ENCODE measurements at regions not wholly inside any gene's neighbourhood (a gene's known extent, or its start where the extent isn't known, plus 50 kb on each side); places are given as distances from the start of the nearest gene placed in this dataset.
"Not testable (repeated sequence)": the region's sequence is repeated elsewhere in the genome, so short reads cannot be mapped to it uniquely, and the experiment has no call there.

DNA sequence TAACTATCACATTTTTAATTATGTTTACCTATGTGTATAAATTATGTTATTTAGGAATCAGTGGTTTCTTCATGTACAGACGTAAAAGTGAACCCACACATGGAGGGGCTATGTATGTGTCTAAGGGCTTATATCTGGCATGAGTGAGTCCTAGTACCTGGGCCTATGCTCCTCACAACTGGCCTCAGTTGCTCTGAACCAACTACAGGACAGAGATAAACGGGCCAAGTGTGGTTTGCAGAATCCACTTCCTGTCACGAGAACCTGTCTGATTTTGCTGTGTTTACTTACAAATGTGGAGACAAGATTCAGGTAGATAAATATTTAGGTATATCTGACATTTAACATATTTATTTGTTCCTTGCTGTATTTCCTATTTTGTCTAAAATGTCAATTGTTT lies 562.5 kb downstream of the TMEM121 start:
- not testable (repeated sequence) for H3K4me1 ChIP-seq (ENCODE audit: insufficient read depth); DNase-seq (ENCODE audit: extremely low spot score); H3K4me3 ChIP-seq (ENCODE audit: low read depth, low read length); H3K27ac ChIP-seq (ENCODE audit: low read depth); H3K36me3 ChIP-seq (ENCODE audit: insufficient read depth)
- WGBS, result no CpG with 5 or more reads among the region's 3 CpGs

DNA sequence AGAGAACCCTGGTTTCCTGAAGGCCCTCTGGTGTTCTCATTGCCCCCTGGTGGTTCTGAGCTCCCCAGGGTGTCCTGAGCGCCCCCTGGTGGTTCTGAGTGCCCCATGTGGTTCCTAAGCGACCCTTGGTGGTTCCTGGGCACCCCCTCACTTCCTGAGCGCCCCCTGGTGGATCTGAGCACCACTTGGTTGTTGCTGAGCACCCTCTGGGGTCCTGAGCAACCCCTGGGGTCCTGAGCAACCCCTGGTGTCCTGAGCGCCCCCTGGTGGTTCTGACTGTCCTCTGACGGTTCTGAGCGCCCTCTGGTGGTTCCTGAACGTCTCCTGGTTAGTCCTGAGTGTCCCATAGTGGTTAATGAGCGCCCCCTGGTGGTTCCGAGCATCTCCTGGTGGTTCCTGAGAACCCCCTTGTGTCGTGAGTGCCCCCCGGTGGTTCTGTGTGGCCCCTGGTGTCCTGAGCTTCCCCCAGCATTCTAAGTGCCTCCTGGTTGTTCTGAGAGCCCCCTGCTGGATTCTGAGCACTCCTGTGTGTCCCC lies 568.3 kb downstream of the TMEM121 start:
- Histone ChIP-seq H3K4me3 (ENCODE audit: low read depth, low read length) (no peak overlapping the region), H3K27ac (ENCODE audit: low read depth) (no peak overlapping the region), H3K36me3 (ENCODE audit: insufficient read depth) (no peaks in the 10 kb centered on the region), H3K4me1 (ENCODE audit: insufficient read depth) (no peaks in the 10 kb centered on the region)
- no peak for DNase-seq (ENCODE audit: extremely low spot score)
- no CpG with 5 or more reads among the region's 11 CpGs for WGBS

DNA sequence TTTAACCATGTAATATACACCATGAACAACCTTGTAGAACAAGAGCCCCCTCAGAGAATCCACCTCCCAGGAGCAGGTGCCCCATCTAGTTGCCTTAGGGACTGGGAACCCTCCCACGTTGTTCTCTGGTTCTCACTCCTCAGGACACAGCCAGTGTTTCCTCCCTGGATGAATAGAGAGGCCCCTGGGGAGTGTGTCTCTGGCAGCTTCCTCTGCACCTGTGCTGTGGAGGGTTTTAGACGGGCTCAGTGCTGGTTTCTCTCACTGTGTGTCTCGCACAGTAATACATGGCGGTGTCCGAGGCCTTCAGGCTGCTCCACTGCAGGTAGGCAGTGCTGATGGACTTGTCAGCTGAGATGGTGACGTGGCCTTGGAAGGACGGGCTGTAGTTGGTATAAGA lies 581.3 kb downstream of the TMEM121 start:
- no peak for DNase-seq (ENCODE audit: extremely low spot score)
- WGBS, result no CpG with 5 or more reads among the region's 7 CpGs
- H3K27ac ChIP-seq (ENCODE audit: low read depth), result no peak overlapping the region

DNA sequence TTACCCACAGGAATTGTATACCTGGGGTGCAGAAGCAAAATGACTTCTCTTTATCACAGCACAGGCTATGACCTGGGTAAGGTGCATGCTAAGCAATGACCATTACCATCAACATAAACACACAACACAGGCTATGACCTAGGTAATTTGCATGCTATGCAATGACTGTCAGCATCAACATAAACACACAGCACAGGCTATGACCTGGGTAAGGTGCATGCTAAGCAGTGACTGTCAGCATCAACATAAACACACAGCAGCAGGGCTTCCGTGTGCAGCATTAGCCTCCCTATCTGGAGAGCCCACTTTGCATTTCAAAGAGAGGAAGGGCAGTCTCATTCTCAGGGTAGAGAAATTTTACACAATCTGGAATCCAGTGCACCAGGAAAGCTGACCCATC lies 583.0 kb downstream of the TMEM121 start:
- H3K4me3 ChIP-seq (ENCODE audit: low read depth, low read length), result no peak overlapping the region
- DNase-seq (ENCODE audit: extremely low spot score), result no peak
- no CpG with 5 or more reads among the region's 1 CpG for whole genome bisulfite sequencing
- no peaks in the 10 kb centered on the region for H3K36me3 ChIP-seq (ENCODE audit: insufficient read depth)
- no peaks in the 10 kb centered on the region for H3K4me1 ChIP-seq (ENCODE audit: insufficient read depth)
- H3K27ac ChIP-seq (ENCODE audit: low read depth), result no peak overlapping the region

More for the DNA sequence above, 581.3 kb downstream of the TMEM121 start:
- H3K36me3 ChIP-seq (ENCODE audit: insufficient read depth), result no peaks in the 10 kb centered on the region
- no peaks in the 10 kb centered on the region for H3K4me1 ChIP-seq (ENCODE audit: insufficient read depth)
- no peak overlapping the region for H3K4me3 ChIP-seq (ENCODE audit: low read depth, low read length)

DNA sequence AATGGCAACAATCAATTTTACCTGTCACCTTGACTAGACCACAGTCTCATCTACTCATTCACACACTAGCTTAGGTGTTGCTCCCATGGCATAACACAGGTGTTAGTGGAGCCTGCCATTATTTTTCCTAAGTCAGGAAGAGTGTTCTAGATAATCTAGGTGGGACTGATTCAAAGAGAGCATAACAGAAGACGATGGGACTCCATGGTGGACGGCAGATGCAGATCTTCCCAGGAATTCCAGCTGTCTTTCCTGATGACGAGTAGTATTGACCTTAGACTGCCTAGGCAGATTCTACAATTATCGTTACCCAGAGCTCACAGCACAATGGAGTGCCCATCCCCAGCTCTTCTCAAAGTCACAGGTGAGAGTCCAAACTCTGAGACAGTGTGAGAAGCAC lies 589.0 kb downstream of the TMEM121 start:
- no peak overlapping the region for H3K27ac ChIP-seq (ENCODE audit: low read depth)
- H3K4me1 ChIP-seq (ENCODE audit: insufficient read depth), result no peaks in the 10 kb centered on the region
- WGBS, result 45% methylated on average over 4 of the region's 4 CpGs
- DNase-seq (ENCODE audit: extremely low spot score), result no peak
- no peaks in the 10 kb centered on the region for H3K36me3 ChIP-seq (ENCODE audit: insufficient read depth)
- no peak overlapping the region for H3K4me3 ChIP-seq (ENCODE audit: low read depth, low read length)

DNA sequence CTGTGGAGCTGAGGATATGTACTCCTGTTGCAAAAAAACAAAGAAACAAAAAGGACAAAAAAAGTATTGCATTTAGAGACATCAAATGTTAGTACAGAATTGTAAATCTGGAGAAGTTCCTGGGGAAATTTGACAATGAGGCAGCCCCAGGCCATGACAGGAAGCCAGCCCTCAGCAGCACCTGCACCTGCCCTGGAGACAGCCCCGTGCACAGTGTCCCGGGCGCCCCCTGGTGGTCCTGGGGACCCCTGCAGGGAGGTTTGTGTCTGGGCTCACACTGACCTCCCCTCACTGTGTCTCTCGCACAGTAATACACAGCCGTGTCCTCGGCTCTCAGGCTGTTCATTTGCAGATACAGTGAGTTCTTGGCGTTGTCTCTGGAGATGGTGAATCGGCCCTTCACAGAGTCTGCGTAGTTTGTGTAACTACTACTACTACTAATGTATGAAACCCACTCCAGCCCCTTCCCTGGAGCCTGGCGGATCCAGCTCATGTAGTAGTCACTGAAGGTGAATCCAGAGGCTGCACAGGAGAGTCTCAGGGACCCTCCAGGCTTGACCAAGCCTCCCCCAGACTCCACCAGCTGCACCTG lies 590.1 kb downstream of the TMEM121 start:
- 65% methylated on average over 5 of the region's 10 CpGs for WGBS
- not testable (repeated sequence) for H3K27ac ChIP-seq (ENCODE audit: low read depth); H3K36me3 ChIP-seq (ENCODE audit: insufficient read depth); H3K4me1 ChIP-seq (ENCODE audit: insufficient read depth); H3K4me3 ChIP-seq (ENCODE audit: low read depth, low read length); DNase-seq (ENCODE audit: extremely low spot score)

DNA sequence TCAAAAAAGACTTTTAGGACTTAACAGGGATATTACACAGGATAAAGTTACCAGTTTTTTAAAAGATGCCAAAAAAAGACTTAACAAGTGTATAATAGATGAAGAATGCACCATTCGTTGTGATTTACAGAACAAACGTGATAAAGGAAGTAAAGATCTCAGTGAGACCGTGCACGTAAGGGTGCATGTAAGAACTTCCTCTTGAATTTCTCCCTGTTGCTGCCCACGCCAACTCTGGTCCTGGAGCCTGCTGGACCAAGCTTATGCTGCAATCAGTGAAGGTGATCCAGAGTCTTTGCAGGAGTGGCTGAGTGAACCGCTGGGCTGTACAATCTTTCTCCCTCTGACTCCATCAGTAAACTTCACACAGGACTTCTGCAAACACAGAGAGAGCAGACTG lies 593.7 kb downstream of the TMEM121 start:
- Histone ChIP-seq H3K36me3 (ENCODE audit: insufficient read depth) (no peaks in the 10 kb centered on the region), H3K27ac (ENCODE audit: low read depth) (no peak overlapping the region), H3K4me1 (ENCODE audit: insufficient read depth) (no peaks in the 10 kb centered on the region), H3K4me3 (ENCODE audit: low read depth, low read length) (no peak overlapping the region)
- 57% methylated on average over 6 of the region's 6 CpGs for WGBS
- DNase-seq (ENCODE audit: extremely low spot score), result no peak

DNA sequence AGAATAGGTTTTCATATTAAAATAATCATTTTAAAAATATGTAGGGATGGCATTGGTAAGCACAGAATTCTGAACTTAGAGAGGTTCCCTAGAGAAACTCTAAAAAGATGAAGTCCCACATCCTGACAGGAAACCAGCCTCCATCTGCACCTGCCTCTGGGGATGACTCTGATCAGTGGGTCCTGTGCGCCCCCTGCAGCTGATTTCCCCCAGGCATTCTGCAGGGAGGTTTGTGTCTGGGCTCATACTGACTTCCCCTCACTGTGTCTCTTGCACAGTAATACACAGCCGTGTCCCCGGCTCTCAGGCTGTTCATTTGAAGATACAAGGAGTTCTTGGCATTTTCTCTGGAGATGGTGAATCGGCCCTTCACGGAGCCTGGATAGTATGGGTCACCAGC lies 602.9 kb downstream of the TMEM121 start:
- Histone ChIP-seq H3K27ac (ENCODE audit: low read depth) (no peak overlapping the region), H3K4me3 (ENCODE audit: low read depth, low read length) (no peak overlapping the region), H3K36me3 (ENCODE audit: insufficient read depth) (no peaks in the 10 kb centered on the region), H3K4me1 (ENCODE audit: insufficient read depth) (no peaks in the 10 kb centered on the region)
- no peak for DNase-seq (ENCODE audit: extremely low spot score)
- 72% methylated on average over 5 of the region's 5 CpGs for WGBS

DNA sequence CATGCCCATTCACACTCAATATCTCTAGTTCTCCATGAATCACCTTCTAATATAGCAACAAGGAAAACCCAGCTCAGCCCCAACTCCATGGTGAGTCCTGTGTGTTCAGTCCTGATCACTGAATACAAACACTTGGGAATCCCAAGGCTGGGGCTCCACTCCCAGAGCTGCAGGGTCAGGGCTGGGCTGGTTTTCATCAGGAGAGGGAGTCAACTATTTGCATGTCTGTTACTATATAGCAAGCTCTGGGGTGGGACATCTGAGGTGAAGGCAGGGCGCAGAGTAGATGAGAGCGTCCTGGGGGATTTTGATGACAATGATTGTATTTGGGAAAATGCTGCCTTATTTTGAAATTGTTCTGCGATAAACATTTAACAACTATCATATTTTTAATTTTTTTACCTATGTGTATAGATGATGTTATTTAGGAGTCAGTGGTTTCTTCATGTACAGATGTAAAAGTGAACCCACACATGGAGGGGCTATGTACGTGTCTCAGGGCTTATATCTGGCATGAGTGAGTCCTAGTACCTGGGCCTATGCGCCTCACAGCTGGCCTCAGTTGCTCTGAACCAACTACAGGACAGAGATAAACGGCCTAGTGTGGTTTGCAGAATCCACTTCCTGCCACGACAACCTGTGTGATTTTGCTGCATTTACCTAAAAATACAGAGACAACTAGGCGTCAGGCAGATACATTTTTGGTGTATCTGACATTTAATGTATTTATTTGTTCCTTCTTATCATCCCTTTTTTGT lies 603.7 kb downstream of the TMEM121 start:
- DNase-seq (ENCODE audit: extremely low spot score); H3K4me3 ChIP-seq (ENCODE audit: low read depth, low read length); H3K4me1 ChIP-seq (ENCODE audit: insufficient read depth); H3K27ac ChIP-seq (ENCODE audit: low read depth); H3K36me3 ChIP-seq (ENCODE audit: insufficient read depth): not testable (repeated sequence)
- 56% methylated on average over 8 of the region's 8 CpGs for WGBS

DNA sequence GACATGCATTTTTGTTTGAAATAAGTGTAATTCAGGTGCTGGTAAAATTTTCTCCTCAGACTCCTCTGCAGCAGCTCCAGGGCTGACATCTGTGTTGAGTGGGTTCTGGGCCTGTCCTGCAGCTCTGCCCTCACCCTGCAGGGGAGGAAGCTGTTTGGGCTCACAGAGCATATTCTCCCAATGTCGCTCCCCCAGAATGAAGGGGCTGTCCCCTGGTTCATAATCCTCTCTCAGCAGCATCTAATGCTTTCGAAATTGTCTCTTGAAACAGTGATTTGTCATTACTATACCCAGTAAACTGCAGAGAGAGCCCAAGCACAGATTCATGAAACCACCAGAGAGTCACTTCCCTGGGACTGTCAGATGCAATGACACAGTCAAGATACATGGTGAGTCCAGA lies 606.7 kb downstream of the TMEM121 start:
- not testable (repeated sequence) for H3K4me3 ChIP-seq (ENCODE audit: low read depth, low read length); H3K4me1 ChIP-seq (ENCODE audit: insufficient read depth); H3K27ac ChIP-seq (ENCODE audit: low read depth); H3K36me3 ChIP-seq (ENCODE audit: insufficient read depth); DNase-seq (ENCODE audit: extremely low spot score)
- 36% methylated on average over 2 of the region's 2 CpGs for WGBS

DNA sequence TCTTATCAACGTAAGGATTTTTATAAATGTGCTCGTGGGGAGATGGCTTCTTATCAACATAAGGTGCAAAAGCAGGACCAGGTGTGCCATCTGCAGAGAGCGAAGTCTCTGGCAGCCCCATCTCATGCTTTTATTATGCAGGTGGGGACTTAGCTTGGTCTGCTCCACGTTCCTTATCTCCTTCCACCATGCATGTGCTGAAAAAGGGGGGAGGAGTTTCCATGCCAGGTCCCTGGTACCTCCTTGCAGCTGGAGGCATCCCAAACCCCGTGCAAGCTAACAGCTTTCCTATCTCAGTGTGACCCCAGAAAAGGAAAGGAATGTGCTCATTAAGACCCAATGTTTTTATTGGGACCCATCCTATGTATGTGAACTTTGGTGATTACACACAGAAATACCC lies 608.5 kb downstream of the TMEM121 start:
- no peak for DNase-seq (ENCODE audit: extremely low spot score)
- 46% methylated on average over 5 of the region's 5 CpGs for WGBS

DNA sequence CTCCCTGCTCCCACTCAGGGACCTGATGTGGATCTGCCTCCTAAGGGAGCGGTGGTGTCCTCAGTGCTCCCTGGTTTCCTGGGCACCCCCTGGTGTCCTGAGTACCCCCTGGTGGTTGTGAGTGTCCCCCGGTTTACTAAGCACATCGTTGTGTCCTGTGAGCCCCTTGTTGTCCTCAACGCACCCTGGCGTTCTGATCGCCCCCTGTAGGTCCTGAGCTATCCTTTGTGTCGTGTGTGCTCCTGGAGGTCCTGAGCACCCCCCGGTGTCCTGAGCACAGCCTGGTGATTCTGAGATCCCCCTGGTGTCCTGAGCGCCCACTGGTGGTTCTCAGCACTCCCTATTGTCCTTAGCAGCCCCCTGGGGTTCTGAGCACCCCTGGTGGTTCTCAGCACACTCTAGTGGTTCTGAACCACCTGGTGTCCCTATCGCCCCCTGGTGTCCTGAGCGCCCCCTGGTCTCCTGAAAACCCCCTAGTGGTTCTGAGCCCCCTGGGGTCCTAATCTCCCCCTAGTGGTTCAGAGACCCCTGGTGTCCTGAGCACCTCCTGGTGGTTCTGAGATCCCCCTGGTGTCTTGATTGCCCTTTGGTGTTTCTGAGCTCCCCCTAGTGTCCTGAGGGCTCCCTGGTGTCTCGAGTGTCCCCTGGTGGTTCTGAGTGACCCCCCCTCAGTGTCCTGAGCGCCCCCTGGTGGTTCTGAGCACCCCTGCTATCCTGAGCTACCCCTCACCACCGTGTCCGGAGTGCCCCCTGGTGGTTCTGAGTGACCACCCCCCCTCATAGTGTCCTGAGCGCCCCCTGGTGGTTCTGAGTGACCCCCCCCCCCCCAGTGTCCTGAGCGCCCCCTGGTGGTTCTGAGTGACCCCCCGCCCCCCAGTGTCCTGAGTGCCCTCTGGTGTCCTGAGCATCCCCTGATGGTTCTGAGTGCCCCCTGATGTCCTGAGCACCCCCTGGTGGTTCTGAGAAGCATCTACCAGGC lies 615.1 kb downstream of the TMEM121 start:
- 76% methylated on average over 15 of the region's 18 CpGs for WGBS
- H3K4me1 ChIP-seq (ENCODE audit: insufficient read depth), result no peaks in the 10 kb centered on the region

More for the DNA sequence above, 608.5 kb downstream of the TMEM121 start:
- no peaks in the 10 kb centered on the region for H3K36me3 ChIP-seq (ENCODE audit: insufficient read depth)
- no peaks in the 10 kb centered on the region for H3K4me1 ChIP-seq (ENCODE audit: insufficient read depth)
- no peak overlapping the region for H3K4me3 ChIP-seq (ENCODE audit: low read depth, low read length)
- no peak overlapping the region for H3K27ac ChIP-seq (ENCODE audit: low read depth)

DNA sequence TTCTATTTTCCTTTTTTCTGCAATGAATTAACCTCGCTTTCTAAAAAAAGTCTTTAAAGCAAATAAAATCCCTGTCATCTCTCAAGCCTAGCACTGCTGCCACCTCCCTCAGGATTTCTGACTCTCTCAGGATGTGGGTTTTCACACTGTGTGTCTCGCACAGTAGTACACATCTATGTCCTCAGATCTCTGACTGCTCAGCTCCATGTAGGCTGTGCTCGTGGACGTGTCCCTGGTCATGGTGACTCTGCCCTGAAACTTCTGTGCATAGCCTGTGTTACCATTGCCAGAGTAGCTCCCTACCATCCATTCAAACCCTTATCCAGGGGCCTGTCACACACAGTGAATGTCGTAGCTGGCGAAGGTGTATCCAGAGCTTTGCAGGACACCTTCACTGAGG lies 619.3 kb downstream of the TMEM121 start:
- 62% methylated on average over 6 of the region's 6 CpGs for WGBS
- not testable (repeated sequence) for H3K4me1 ChIP-seq (ENCODE audit: insufficient read depth); DNase-seq (ENCODE audit: extremely low spot score); H3K4me3 ChIP-seq (ENCODE audit: low read depth, low read length); H3K27ac ChIP-seq (ENCODE audit: low read depth); H3K36me3 ChIP-seq (ENCODE audit: insufficient read depth)

More for the DNA sequence above, 615.1 kb downstream of the TMEM121 start:
- no peak overlapping the region for H3K27ac ChIP-seq (ENCODE audit: low read depth)
- no peak overlapping the region for H3K4me3 ChIP-seq (ENCODE audit: low read depth, low read length)
- no peak for DNase-seq (ENCODE audit: extremely low spot score)
- no peaks in the 10 kb centered on the region for H3K36me3 ChIP-seq (ENCODE audit: insufficient read depth)

Measured in urinary bladder (tissue), 3 donors.